HG03558 (cell line): ENCODE measurements at regions not wholly inside any gene's neighbourhood (a gene's known extent, or its start where the extent isn't known, plus 50 kb on each side); places are given as distances from the start of the nearest gene placed in this dataset.
"Not testable (repeated sequence)": the region's sequence is repeated elsewhere in the genome, so short reads cannot be mapped to it uniquely, and the experiment has no call there.

ENCODE experiments used
- ATAC-seq: cut with Tn5 transposase; IDR thresholded peaks from one replicate; pipeline ENCODE4 v1.9.1; 2021; ENCODE audit warnings: moderate number of reproducible peaks; ENCODE audit not compliant: unreplicated experiment; ENCODE audit errors: extremely low read depth

DNA sequence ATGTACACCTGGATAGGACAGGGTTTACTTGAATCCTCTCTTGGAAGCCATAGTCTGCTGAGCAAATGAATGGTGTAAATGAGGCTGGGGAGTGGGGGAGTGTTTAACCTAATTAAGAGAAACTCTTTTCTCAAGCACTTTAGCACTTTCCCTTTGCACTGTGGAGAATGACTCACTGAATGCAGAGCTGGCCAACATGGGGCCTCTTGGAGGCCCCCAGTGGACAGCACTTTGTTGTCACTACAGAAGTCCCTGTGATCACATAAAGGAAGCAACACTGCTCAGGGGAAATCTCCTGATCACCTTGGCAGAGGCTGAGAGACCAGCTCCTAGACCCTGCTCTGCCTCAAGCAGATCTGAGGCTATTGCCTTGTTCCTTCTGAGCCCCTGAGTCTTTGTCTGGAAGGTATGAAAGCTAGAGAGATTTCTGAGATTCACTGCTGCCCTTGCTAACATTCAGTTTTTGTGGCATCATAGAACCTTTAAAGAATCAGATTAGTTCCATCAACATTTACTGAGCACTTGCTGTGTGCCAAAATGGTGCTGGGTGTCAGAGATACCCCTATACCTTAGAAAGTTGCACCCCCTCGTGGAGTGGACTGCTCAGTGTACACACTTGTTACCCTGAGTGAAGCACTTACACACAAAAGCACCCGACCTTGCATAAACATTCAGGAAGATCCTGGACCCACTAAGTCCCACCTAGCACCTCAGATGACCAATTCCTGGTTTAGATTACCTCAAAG is 230.1 kb upstream of the CCL2 start:
- ATAC-seq, result no peak

DNA sequence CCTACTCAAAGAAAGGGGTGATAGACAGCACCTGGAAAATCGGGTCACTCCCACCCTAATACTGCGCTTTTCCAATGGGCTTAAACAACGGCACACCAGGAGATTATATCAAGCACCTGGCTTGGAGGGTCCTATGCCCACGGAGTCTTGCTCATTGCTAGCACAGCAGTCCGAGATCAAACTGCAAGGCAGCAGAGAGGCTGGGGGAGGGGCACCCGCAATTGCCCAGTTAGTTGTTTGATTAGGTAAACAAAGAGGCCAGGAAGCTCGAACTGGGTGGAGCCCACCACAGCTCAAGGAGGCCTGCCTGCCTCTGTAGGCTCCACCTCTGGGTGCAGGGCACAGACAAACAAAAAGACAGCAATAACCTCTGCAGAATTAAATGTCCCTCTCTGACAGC is 224.5 kb upstream of the CCL2 start:
- ATAC-seq, result not testable (repeated sequence)

DNA sequence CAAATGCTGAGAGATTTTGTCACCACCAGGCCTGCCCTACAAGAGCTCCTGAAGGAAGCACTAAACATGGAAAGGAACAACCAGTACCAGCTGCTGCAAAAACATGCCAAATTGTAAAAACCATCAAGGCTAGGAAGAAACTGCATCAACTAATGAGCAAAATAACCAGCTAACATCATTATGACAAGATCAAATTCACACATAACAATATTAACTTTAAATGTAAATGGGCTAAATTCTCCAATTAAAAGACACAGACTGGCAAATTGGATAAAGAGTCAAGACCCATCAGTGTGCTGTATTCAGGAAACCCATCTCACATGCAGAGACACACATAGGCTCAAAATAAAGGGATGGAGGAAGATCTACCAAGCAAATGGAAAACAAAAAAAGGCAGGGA is 222.8 kb upstream of the CCL2 start:
- ATAC-seq, result not testable (repeated sequence)

DNA sequence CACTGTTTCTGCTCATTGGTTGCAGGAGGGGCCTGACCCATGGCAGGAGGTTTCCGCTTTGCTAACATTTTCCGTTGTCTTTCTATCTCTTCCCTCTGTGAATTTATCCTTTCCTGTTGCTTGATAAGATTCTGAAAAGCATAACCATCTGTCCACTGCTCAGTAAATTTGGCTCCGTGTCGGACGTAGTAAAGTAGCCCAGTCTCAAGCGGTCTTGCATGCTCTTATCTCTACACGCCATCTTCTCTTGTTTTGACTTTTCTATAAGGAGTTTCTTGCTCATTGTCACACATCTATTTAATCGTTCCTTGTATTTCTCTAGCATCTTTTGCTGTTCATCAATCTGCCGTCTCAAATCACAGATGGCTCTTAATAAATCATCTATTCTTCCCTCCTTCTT is 216.3 kb upstream of the CCL2 start:
- ATAC-seq, result not testable (repeated sequence)

GRCh38 chr17:34039213-34039612 is 215.9 kb upstream of the CCL2 start:
- not testable (repeated sequence) for ATAC-seq

GRCh38 chr17:34039759-34040555 is 215.1 kb upstream of the CCL2 start:
- ATAC-seq, result not testable (repeated sequence)

GRCh38 chr17:34045990-34046389 is 209.1 kb upstream of the CCL2 start:
- ATAC-seq, result no peak

GRCh38 chr17:34051046-34051445 is 204.0 kb upstream of the CCL2 start:
- no peak for ATAC-seq

- ATAC-seq, result no peak
Measured at GRCh38 chr17:34054495-34054894, 200.6 kb upstream of the CCL2 start.

DNA sequence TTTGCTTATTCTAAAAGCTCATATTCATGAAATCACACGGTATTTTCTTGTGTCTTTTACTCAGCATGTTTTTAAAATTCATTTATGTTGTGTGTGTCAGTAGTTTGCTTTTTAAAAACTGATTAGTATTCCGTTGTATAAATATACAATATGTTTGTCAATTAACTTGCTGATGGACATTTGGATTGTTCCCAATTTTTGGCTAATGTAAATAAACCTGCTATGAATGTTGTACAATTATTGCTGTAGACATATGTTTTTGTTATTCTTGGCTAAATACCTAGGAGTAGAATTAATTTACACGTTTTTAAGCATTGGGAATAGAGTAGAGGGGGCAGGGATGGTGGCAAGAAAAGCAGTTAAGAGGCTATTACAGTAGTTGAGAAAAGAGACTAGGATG is 199.5 kb upstream of the CCL2 start:
- ATAC-seq, result no peak

DNA sequence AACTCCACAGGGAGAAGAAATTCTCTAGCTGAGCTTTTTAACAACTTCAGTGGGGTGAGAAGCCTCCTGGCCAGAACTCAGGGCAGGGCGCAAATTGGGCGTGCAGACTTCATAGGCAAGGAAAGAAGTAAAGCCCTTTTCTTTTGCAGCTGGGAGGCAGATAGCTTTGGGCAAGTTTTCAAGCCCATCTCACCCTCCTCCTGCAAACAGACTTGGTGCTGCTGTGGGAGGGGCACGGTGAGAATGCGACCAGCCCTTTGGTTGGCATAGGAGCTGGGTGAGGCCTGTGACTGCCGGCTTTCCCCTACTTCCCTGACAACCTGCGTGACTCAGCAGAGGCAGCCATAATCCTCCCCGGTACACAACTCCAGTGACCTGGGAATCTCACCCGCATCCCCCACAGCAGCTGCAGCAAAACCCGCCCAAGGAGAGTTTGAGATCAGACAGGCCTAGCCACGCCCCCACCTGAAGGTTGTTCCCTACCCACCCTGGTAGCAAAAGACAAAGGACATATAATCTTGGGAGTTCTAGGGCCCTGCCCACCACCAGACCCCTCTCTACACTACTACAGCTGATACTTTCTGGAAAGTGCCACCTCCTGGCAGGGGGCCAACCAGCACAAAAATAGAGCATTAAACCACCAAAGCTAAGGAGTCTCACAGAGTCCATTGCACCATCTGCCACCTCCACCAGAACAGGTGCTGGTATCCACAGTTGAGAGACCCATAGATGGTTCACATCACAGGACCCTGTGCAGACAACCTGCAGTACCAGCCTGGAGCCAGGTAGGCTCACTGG is 195.5 kb upstream of the CCL2 start:
- no peak for ATAC-seq

GRCh38 chr17:34066528-34066927 is 188.6 kb upstream of the CCL2 start:
- no peak for ATAC-seq

GRCh38 chr17:34067011-34067410 is 188.1 kb upstream of the CCL2 start:
- ATAC-seq, result no peak

- ATAC-seq, result no peak
Measured at GRCh38 chr17:34068571-34068970, 186.5 kb upstream of the CCL2 start.

GRCh38 chr17:34070712-34071111 is 184.4 kb upstream of the CCL2 start:
- ATAC-seq, result no peak

GRCh38 chr17:34071886-34072420 is 183.1 kb upstream of the CCL2 start:
- no peak for ATAC-seq

GRCh38 chr17:34075076-34075475 is 180.0 kb upstream of the CCL2 start:
- ATAC-seq, result no peak

DNA sequence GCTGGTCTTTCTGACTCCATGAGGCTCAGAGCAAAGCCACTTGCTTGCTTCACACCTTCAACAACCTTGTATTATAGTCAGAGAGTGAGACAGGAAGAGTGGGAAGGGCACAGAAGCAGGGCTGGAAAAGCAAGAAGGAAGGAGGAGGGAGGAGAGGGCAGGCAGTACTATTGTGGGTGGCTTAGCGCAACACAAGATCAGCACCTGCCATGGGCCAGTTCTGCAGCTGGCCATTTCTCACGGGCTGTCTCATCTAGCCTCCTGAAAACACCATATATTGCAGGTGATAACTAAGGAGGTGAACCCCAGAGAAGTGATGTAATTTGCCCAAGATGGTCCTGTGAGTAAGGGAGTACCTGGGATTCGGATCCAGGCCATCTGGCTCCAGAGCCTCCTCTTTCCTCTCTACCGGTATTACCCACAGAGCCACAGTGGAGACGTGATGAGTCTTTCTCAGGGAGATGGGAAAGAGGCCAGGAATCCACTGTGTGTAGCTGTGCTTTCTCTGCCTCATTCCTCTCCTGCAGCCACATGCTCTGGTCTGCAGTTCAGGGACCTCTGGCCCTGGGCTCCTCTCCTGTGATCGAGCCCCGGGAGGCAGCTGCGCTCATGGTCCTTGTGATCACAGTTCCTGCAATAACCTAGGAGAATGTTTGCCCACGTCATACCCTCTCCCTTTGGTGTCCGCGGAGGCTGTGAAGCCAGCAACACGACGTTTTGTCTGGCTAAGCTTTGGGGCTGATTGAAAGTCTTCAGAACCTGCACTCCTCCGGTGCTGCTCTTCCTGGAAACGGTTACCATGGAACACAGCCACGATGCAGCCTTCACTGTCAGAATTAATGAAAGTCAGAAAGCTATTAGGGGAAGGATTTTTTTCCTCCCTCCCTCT is 178.1 kb upstream of the CCL2 start:
- no peak for ATAC-seq

- no peak for ATAC-seq
Measured at GRCh38 chr17:34081269-34081668, 173.8 kb upstream of the CCL2 start.

GRCh38 chr17:34082404-34082803 is 172.7 kb upstream of the CCL2 start:
- ATAC-seq, result no peak
